ENCODE measurements at regions not wholly inside any gene's neighbourhood (a gene's known extent, or its start where the extent isn't known, plus 50 kb on each side); places are given as distances from the start of the nearest gene placed in this dataset.
"Not testable (repeated sequence)": the region's sequence is repeated elsewhere in the genome, so short reads cannot be mapped to it uniquely, and the experiment has no call there.

DNA sequence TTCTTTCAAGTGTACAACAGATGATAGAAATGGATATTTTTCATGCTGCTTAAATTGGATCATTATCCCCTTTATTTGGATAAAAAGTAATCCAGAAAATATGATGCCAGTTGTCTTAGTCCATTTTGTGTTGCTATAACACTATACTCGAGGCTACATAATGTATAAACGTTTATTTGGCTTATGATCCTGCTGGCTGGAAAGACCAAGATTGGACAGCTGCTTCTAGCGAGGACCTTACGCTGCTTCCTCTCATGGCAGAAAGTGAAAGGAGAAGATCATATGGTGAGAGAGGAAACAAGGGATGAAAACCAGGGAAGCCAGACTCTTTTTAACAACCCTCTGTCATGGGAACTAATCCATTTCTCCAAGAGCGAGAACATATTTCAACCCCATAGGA, 102.7 kb downstream of the TRAM1L1 start:
- no peaks in the 10 kb centered on the region for H3K9me2 ChIP-seq (replicated peaks; ENCODE audit: low read depth, low read length)
- TF ChIP-seq, protein P1, sequence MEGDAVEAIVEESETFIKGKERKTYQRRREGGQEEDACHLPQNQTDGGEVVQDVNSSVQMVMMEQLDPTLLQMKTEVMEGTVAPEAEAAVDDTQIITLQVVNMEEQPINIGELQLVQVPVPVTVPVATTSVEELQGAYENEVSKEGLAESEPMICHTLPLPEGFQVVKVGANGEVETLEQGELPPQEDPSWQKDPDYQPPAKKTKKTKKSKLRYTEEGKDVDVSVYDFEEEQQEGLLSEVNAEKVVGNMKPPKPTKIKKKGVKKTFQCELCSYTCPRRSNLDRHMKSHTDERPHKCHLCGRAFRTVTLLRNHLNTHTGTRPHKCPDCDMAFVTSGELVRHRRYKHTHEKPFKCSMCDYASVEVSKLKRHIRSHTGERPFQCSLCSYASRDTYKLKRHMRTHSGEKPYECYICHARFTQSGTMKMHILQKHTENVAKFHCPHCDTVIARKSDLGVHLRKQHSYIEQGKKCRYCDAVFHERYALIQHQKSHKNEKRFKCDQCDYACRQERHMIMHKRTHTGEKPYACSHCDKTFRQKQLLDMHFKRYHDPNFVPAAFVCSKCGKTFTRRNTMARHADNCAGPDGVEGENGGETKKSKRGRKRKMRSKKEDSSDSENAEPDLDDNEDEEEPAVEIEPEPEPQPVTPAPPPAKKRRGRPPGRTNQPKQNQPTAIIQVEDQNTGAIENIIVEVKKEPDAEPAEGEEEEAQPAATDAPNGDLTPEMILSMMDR (conservative IDR thresholded peaks at IDR 0.05; ENCODE audit: low read length), result no peak
- TF ChIP-seq EZH2phosphoT487 (IDR thresholded peaks at IDR 0.05; ENCODE audit: borderline replicate concordance), result no peak
- no peak overlapping the region for H3K4me2 ChIP-seq (ENCODE audit: low read depth, low read length, poor library complexity, severe bottlenecking)
- no peaks in the 10 kb centered on the region for H3K27me3 ChIP-seq (ENCODE audit: insufficient read depth, low read length, poor library complexity, severe bottlenecking)
- no peaks in the 10 kb centered on the region for H4K20me1 ChIP-seq (ENCODE audit: insufficient read depth, low read length, poor library complexity, severe bottlenecking)
- H3K4me3 ChIP-seq (ENCODE audit: low read length, poor library complexity, severe bottlenecking), result no peak overlapping the region
- no peak overlapping the region for H3K9ac ChIP-seq (ENCODE audit: low read depth, low read length, poor library complexity, severe bottlenecking)
- H3K36me3 ChIP-seq (ENCODE audit: insufficient read depth, low read length), result no peaks in the 10 kb centered on the region
- H2AFZ ChIP-seq (ENCODE audit: low read length), result no peak overlapping the region
- H3F3A ChIP-seq (ENCODE audit: low read depth), result no peaks in the 10 kb centered on the region
- no peaks in the 10 kb centered on the region for H3K9me3 ChIP-seq (ENCODE audit: insufficient read depth, low read depth, low read length)
- no peaks in the 10 kb centered on the region for H3K4me1 ChIP-seq (ENCODE audit: insufficient read depth, low read length, poor library complexity, severe bottlenecking)
- no peaks in the 10 kb centered on the region for H3K79me2 ChIP-seq (ENCODE audit: insufficient read depth, low read length)

DNA sequence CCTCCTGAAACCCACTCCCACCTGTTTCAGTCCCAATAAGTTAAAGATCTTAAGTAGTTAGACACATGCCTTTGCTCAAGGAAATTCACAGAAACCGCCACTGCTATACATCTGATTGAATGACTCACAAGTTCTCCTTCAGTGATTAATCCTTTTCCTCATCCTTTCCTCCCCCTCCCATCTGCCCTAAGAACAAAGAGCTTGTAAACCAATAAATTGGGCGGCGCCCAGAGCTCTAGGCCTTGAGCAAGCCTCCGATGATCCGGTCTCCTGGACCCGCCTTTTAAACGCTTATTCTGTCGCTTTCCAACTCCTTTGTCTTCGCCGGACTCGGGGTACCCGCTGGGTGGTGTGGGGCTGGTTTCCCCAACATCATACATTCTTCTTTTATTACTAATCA, 104.9 kb downstream of the TRAM1L1 start:
- not testable (repeated sequence) for H3K79me2 ChIP-seq (ENCODE audit: insufficient read depth, low read length); H3K4me2 ChIP-seq (ENCODE audit: low read depth, low read length, poor library complexity, severe bottlenecking); H3K4me1 ChIP-seq (ENCODE audit: insufficient read depth, low read length, poor library complexity, severe bottlenecking); H2AFZ ChIP-seq (ENCODE audit: low read length); H3K27me3 ChIP-seq (ENCODE audit: insufficient read depth, low read length, poor library complexity, severe bottlenecking); H4K20me1 ChIP-seq (ENCODE audit: insufficient read depth, low read length, poor library complexity, severe bottlenecking); H3K9me3 ChIP-seq (ENCODE audit: insufficient read depth, low read depth, low read length); H3F3A ChIP-seq (ENCODE audit: low read depth); H3K9me2 ChIP-seq (replicated peaks; ENCODE audit: low read depth, low read length); H3K9ac ChIP-seq (ENCODE audit: low read depth, low read length, poor library complexity, severe bottlenecking); H3K4me3 ChIP-seq (ENCODE audit: low read length, poor library complexity, severe bottlenecking); H3K36me3 ChIP-seq (ENCODE audit: insufficient read depth, low read length)

DNA sequence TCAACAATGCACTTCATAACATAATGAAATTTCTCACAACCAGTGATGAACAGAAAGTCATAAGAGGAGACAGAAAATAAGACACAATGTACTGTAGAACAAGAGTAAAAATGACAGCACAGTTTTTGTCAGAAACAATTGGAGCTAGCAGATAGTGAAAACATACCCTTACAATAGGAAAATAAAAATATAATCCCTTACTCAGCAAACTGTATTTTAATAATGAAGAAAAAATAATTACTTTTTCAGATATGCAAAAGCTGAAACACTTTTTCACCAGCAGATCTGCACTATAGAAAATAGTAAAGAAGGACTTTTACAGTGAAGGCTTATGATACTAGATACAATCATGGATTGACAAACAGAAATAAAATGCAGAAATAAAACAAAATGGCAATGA, 126.3 kb downstream of the TRAM1L1 start:
- H3K9ac ChIP-seq (ENCODE audit: low read depth, low read length, poor library complexity, severe bottlenecking), result no peak overlapping the region
- TF ChIP-seq EZH2phosphoT487 (IDR thresholded peaks at IDR 0.05; ENCODE audit: borderline replicate concordance), result no peak
- TF ChIP-seq, protein P1 (conservative IDR thresholded peaks at IDR 0.05; ENCODE audit: low read length), result no peak
- H3K4me1 ChIP-seq (ENCODE audit: insufficient read depth, low read length, poor library complexity, severe bottlenecking), result no peaks in the 10 kb centered on the region

DNA sequence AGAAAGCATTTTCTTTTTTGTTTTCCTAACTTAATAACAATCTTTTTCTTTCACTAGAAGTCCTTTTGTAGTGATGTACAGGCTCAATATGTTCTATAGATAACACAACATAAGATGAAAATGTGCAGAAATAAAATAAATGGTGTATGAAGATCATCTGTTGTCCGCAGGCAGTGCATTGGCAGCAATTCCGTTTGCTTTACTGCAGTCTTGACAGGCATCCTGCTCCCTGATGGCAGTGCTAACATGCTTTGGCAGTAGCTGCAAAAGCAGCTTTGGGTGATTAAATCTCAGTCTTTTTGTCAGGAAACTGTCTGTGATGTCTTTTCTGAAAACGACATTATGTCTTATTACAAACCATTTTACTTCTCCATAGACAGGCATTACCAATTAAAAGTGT, 131.4 kb downstream of the TRAM1L1 start:
- Histone ChIP-seq H3K9me2 (replicated peaks; ENCODE audit: low read depth, low read length) (no peaks in the 10 kb centered on the region), H3F3A (ENCODE audit: low read depth) (no peaks in the 10 kb centered on the region), H3K27me3 (ENCODE audit: insufficient read depth, low read length, poor library complexity, severe bottlenecking) (no peaks in the 10 kb centered on the region), H3K9me3 (ENCODE audit: insufficient read depth, low read depth, low read length) (no peaks in the 10 kb centered on the region), H3K4me1 (ENCODE audit: insufficient read depth, low read length, poor library complexity, severe bottlenecking) (no peaks in the 10 kb centered on the region), H2AFZ (ENCODE audit: low read length) (no peak overlapping the region), H4K20me1 (ENCODE audit: insufficient read depth, low read length, poor library complexity, severe bottlenecking) (no peaks in the 10 kb centered on the region), H3K4me3 (ENCODE audit: low read length, poor library complexity, severe bottlenecking) (no peak overlapping the region), H3K4me2 (ENCODE audit: low read depth, low read length, poor library complexity, severe bottlenecking) (no peak overlapping the region), H3K9ac (ENCODE audit: low read depth, low read length, poor library complexity, severe bottlenecking) (no peak overlapping the region), H3K79me2 (ENCODE audit: insufficient read depth, low read length) (no peaks in the 10 kb centered on the region), H3K36me3 (ENCODE audit: insufficient read depth, low read length) (no peaks in the 10 kb centered on the region)
- TF ChIP-seq, protein P1 (conservative IDR thresholded peaks at IDR 0.05; ENCODE audit: low read length), result no peak
- TF ChIP-seq EZH2phosphoT487 (IDR thresholded peaks at IDR 0.05; ENCODE audit: borderline replicate concordance), result no peak

More for the DNA sequence above, 126.3 kb downstream of the TRAM1L1 start:
- H4K20me1 ChIP-seq (ENCODE audit: insufficient read depth, low read length, poor library complexity, severe bottlenecking), result no peaks in the 10 kb centered on the region
- H3K9me3 ChIP-seq (ENCODE audit: insufficient read depth, low read depth, low read length), result no peaks in the 10 kb centered on the region
- no peaks in the 10 kb centered on the region for H3K27me3 ChIP-seq (ENCODE audit: insufficient read depth, low read length, poor library complexity, severe bottlenecking)
- no peaks in the 10 kb centered on the region for H3K36me3 ChIP-seq (ENCODE audit: insufficient read depth, low read length)
- no peaks in the 10 kb centered on the region for H3K9me2 ChIP-seq (replicated peaks; ENCODE audit: low read depth, low read length)
- no peak overlapping the region for H3K4me2 ChIP-seq (ENCODE audit: low read depth, low read length, poor library complexity, severe bottlenecking)
- H2AFZ ChIP-seq (ENCODE audit: low read length), result no peak overlapping the region
- no peak overlapping the region for H3K4me3 ChIP-seq (ENCODE audit: low read length, poor library complexity, severe bottlenecking)
- no peaks in the 10 kb centered on the region for H3F3A ChIP-seq (ENCODE audit: low read depth)
- H3K79me2 ChIP-seq (ENCODE audit: insufficient read depth, low read length), result no peaks in the 10 kb centered on the region
